Neural cell (in vitro differentiated cells): ENCODE measurements at regions not wholly inside any gene's neighbourhood (a gene's known extent, or its start where the extent isn't known, plus 50 kb on each side); places are given as distances from the start of the nearest gene placed in this dataset.

ENCODE experiments used
- EZH2 ChIP-seq: fragments of 200-600, 300-800 bp; shearing (Covaris generic), sonication (generic); IDR thresholded peaks from 2 replicates; pipeline ENCODE4 v1.6.1; 2014; ENCODE audit warnings: antibody characterized with exemption, low read length, borderline replicate concordance, mild to moderate bottlenecking; ENCODE audit not compliant: insufficient read depth, poor library complexity, severe bottlenecking
- POLR2AphosphoS5 ChIP-seq: IDR thresholded peaks from 2 replicates; pipeline ENCODE4 v1.6.1; 2012
- TF ChIP-seq, protein P1 (sequence below): fragments of 450-650 bp; IDR thresholded peaks from 2 replicates; pipeline ENCODE4 v1.5.1; 2014; ENCODE audit warnings: antibody characterized with exemption, mild to moderate bottlenecking, moderate library complexity; ENCODE audit not compliant: poor library complexity, severe bottlenecking

- no peak for TF ChIP-seq EZH2
- TF ChIP-seq, protein P1, sequence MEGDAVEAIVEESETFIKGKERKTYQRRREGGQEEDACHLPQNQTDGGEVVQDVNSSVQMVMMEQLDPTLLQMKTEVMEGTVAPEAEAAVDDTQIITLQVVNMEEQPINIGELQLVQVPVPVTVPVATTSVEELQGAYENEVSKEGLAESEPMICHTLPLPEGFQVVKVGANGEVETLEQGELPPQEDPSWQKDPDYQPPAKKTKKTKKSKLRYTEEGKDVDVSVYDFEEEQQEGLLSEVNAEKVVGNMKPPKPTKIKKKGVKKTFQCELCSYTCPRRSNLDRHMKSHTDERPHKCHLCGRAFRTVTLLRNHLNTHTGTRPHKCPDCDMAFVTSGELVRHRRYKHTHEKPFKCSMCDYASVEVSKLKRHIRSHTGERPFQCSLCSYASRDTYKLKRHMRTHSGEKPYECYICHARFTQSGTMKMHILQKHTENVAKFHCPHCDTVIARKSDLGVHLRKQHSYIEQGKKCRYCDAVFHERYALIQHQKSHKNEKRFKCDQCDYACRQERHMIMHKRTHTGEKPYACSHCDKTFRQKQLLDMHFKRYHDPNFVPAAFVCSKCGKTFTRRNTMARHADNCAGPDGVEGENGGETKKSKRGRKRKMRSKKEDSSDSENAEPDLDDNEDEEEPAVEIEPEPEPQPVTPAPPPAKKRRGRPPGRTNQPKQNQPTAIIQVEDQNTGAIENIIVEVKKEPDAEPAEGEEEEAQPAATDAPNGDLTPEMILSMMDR, result no peak
- TF ChIP-seq POLR2AphosphoS5, result no peak
Observed at GRCh38 chr4:64125354-64125753, 283.9 kb downstream of the TECRL start.
